ENCODE measurements at regions not wholly inside any gene's neighbourhood (a gene's known extent, or its start where the extent isn't known, plus 50 kb on each side); places are given as distances from the start of the nearest gene placed in this dataset.
"Not testable (repeated sequence)": the region's sequence is repeated elsewhere in the genome, so short reads cannot be mapped to it uniquely, and the experiment has no call there.

DNA sequence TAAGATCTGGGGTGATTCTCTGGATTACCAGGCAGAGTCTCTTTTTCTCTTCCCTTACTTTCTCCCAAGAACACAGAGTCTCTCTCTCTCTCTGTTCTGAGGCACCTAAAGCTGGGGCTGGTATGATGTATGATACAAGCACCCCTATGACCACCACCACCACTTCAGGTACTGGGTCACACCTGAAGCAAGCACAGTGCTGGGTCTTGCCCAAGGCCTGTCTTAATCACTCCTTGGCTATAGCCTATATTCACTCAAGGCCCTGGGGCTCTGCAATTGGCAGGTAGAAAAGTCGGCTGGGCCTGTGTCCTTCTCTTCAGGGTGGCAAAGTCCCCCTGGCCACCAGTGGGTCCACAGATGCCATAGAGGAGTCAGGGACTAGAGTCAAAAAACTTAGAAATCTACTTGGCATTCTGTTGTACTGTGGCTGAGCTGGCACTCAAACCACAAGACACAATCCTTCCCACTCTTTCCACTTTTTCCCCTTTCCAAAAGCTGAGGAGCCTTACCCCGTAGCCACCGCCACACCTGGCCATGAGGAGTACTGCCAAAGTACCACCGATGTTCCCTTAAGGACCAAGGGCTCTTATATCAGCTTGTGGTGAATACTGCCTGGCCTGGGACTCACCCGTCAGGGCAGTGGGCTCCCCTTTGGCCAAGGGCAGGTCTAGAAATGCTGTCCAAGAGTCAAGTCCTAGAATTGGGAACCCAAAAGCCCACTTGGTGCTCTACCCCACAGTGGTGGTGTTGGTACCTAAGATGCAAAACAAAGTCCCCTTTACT lies 159.2 kb downstream of the POTEM start:
- not testable (repeated sequence) for H3K27ac ChIP-seq (ENCODE audit: poor library complexity, severe bottlenecking); H3K27me3 ChIP-seq (ENCODE audit: insufficient read depth, poor library complexity, severe bottlenecking); H3K36me3 ChIP-seq (ENCODE audit: low read depth); H3K9me3 ChIP-seq (ENCODE audit: severe bottlenecking); DNase-seq (ENCODE audit: low spot score); ATAC-seq (ENCODE audit: low read depth); H3K4me1 ChIP-seq (ENCODE audit: insufficient read depth, poor library complexity, severe bottlenecking); H3K4me3 ChIP-seq (ENCODE audit: severe bottlenecking)

- not testable (repeated sequence) for H3K9me3 ChIP-seq (ENCODE audit: severe bottlenecking); DNase-seq (ENCODE audit: low spot score); ATAC-seq (ENCODE audit: low read depth); H3K4me3 ChIP-seq (ENCODE audit: severe bottlenecking); H3K36me3 ChIP-seq (ENCODE audit: low read depth); H3K27me3 ChIP-seq (ENCODE audit: insufficient read depth, poor library complexity, severe bottlenecking); H3K27ac ChIP-seq (ENCODE audit: poor library complexity, severe bottlenecking); H3K4me1 ChIP-seq (ENCODE audit: insufficient read depth, poor library complexity, severe bottlenecking)
Observed at GRCh38 chr14:19127664-19128435, 160.6 kb downstream of the POTEM start.

GRCh38 chr14:19131553-19131952 lies 164.3 kb downstream of the POTEM start:
- not testable (repeated sequence) for H3K36me3 ChIP-seq (ENCODE audit: low read depth); H3K9me3 ChIP-seq (ENCODE audit: severe bottlenecking); H3K27me3 ChIP-seq (ENCODE audit: insufficient read depth, poor library complexity, severe bottlenecking); DNase-seq (ENCODE audit: low spot score); H3K27ac ChIP-seq (ENCODE audit: poor library complexity, severe bottlenecking); H3K4me1 ChIP-seq (ENCODE audit: insufficient read depth, poor library complexity, severe bottlenecking); H3K4me3 ChIP-seq (ENCODE audit: severe bottlenecking); ATAC-seq (ENCODE audit: low read depth)

DNA sequence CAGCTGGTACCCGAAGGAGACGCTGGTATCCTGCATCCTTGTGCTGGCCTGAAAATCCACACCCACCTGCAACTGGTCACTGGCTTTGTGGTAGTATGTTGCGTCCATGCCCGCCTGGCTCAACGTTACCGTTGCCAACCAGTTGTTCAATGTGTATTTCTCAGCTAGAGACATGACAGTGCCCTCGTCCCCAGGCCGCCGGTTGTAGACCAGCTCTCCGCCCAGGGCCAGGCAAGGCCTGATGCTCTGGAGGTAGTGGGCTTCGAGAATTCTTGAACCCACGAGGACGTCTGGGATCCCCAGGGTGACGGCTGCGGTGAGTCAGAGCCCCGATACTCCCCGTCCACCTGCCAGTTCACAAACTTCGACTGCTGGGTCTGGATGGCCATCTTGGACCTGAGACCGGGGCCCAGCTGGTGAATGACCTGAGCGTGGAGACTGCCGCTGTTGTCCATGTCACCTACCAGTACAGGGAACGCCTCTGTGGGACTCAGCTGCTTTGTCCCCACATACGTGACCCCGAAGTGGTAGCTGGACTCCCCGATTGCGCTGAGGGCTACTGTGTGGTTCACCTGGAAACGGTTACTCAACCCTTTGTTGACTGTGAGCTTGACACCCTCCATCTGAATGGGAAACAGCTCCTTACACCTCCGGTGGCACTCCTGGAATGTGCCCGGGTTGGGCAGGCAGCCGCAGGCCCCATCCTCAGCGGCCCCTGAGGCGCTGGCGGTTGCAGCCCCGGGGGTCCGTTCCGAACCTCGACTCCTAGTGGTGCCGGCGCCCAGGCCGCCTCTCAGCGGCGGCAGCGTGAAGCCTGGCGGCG lies 165.0 kb downstream of the POTEM start:
- H3K27me3 ChIP-seq (ENCODE audit: insufficient read depth, poor library complexity, severe bottlenecking); ATAC-seq (ENCODE audit: low read depth); H3K4me1 ChIP-seq (ENCODE audit: insufficient read depth, poor library complexity, severe bottlenecking); H3K27ac ChIP-seq (ENCODE audit: poor library complexity, severe bottlenecking); H3K4me3 ChIP-seq (ENCODE audit: severe bottlenecking); DNase-seq (ENCODE audit: low spot score); H3K9me3 ChIP-seq (ENCODE audit: severe bottlenecking); H3K36me3 ChIP-seq (ENCODE audit: low read depth): not testable (repeated sequence)

- DNase-seq (ENCODE audit: low spot score); H3K36me3 ChIP-seq (ENCODE audit: low read depth); H3K4me3 ChIP-seq (ENCODE audit: severe bottlenecking); H3K4me1 ChIP-seq (ENCODE audit: insufficient read depth, poor library complexity, severe bottlenecking); H3K9me3 ChIP-seq (ENCODE audit: severe bottlenecking); H3K27me3 ChIP-seq (ENCODE audit: insufficient read depth, poor library complexity, severe bottlenecking); ATAC-seq (ENCODE audit: low read depth); H3K27ac ChIP-seq (ENCODE audit: poor library complexity, severe bottlenecking): not testable (repeated sequence)
Observed at GRCh38 chr14:19132836-19133120, 165.5 kb downstream of the POTEM start.

DNA sequence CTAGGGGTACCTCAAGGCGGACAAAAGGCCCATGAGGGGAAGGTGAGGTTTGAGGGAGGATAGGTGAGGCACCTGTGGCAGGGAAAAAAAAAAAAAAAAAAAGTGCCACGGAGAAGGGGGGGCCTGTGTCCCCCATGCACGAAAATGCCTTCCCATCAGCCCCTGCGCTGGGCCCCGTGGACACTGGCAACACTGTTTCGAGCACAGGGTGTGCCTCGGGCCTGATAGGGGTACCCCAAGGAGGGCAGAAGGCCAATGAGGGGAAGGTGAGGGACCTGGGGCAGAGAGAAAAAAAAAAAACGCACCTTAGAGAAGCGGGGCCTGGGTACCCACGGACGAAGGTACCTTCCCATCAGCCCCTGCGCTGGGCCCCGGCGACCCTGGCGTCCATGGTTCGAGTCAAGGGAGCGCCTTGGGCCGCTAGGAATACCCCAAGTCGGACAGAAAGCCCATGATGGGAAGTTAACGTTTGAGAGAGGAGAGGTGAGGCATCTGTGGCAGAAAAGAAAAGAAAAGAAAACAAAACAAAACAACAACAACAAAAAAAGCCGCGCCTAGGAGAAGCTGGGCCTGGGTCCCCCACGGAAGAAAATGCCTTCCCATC lies 190.0 kb downstream of the POTEM start:
- not testable (repeated sequence) for H3K4me1 ChIP-seq (ENCODE audit: insufficient read depth, poor library complexity, severe bottlenecking); H3K27ac ChIP-seq (ENCODE audit: poor library complexity, severe bottlenecking); H3K27me3 ChIP-seq (ENCODE audit: insufficient read depth, poor library complexity, severe bottlenecking); H3K36me3 ChIP-seq (ENCODE audit: low read depth); H3K9me3 ChIP-seq (ENCODE audit: severe bottlenecking); ATAC-seq (ENCODE audit: low read depth); H3K4me3 ChIP-seq (ENCODE audit: severe bottlenecking)
- peak; percentile 60 for DNase-seq (ENCODE audit: low spot score)

DNA sequence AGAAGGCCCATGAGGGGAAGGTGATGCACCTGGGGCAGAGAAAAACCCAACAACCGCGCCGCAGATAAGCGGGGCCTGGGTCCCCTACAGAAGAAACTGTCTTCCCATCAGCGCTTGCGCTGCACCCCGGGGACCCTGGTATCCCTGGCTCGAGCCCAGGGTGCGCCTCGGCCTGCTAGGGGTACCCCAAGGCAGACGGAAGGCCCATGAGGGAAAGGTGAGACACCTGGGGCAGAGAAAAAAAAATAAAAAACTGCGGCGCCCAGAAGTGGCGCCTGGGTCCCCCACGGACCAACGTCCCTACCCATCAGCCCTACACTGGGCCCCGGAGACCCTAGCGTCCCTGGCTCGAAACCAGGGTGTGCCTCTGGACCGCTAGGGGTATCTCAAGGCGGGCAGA lies 190.8 kb downstream of the POTEM start:
- not testable (repeated sequence) for H3K27me3 ChIP-seq (ENCODE audit: insufficient read depth, poor library complexity, severe bottlenecking); H3K27ac ChIP-seq (ENCODE audit: poor library complexity, severe bottlenecking); H3K4me1 ChIP-seq (ENCODE audit: insufficient read depth, poor library complexity, severe bottlenecking); H3K9me3 ChIP-seq (ENCODE audit: severe bottlenecking); DNase-seq (ENCODE audit: low spot score); H3K36me3 ChIP-seq (ENCODE audit: low read depth); ATAC-seq (ENCODE audit: low read depth); H3K4me3 ChIP-seq (ENCODE audit: severe bottlenecking)

DNA sequence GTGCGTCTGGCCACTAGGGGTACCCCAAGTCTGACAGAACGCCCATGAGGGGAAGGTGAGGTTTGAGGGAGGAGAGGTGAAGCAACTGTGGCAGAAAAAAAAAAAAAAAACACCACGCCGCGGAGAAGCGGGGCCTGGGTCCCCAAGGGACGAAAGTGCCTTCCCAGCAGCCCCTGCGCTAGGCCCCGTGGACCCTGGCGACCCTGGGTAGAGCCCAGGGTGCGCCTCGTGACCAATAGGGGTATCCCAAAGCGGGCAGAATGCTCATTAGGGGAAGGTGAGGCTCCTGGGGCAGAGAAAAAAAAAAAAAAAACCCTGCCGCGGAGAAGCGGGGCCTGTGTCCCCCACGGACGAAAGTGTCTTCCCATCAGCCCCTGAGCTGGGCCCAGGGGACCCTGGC lies 191.4 kb downstream of the POTEM start:
- H3K4me3 ChIP-seq (ENCODE audit: severe bottlenecking); H3K27me3 ChIP-seq (ENCODE audit: insufficient read depth, poor library complexity, severe bottlenecking); H3K27ac ChIP-seq (ENCODE audit: poor library complexity, severe bottlenecking); H3K9me3 ChIP-seq (ENCODE audit: severe bottlenecking); H3K36me3 ChIP-seq (ENCODE audit: low read depth); H3K4me1 ChIP-seq (ENCODE audit: insufficient read depth, poor library complexity, severe bottlenecking); ATAC-seq (ENCODE audit: low read depth); DNase-seq (ENCODE audit: low spot score): not testable (repeated sequence)

- not testable (repeated sequence) for H3K4me3 ChIP-seq (ENCODE audit: severe bottlenecking); H3K9me3 ChIP-seq (ENCODE audit: severe bottlenecking); ATAC-seq (ENCODE audit: low read depth); H3K4me1 ChIP-seq (ENCODE audit: insufficient read depth, poor library complexity, severe bottlenecking); DNase-seq (ENCODE audit: low spot score); H3K27me3 ChIP-seq (ENCODE audit: insufficient read depth, poor library complexity, severe bottlenecking); H3K27ac ChIP-seq (ENCODE audit: poor library complexity, severe bottlenecking); H3K36me3 ChIP-seq (ENCODE audit: low read depth)
Observed at GRCh38 chr14:19159003-19159625, 191.9 kb downstream of the POTEM start.

DNA sequence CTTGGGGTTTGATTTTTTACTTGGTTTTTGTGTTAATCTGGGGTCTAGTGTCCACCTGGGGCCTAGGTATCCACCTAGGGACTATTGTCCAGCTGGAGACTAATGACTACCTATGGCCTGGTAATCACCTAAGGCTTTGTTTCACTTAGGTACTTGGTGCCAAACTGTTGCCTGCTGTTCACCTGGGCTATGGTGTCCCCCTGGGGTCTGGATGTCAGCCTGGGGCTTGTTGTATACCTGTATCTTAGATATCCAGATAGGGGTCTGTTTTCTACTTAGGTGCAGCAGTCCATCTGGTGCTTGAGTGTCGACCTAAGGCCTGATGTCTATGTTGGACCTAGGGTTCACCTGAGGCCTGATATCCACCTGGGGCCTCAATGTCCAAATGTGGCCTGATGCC lies 193.1 kb downstream of the POTEM start:
- ATAC-seq (ENCODE audit: low read depth); H3K27me3 ChIP-seq (ENCODE audit: insufficient read depth, poor library complexity, severe bottlenecking); H3K36me3 ChIP-seq (ENCODE audit: low read depth); H3K4me3 ChIP-seq (ENCODE audit: severe bottlenecking); DNase-seq (ENCODE audit: low spot score); H3K9me3 ChIP-seq (ENCODE audit: severe bottlenecking); H3K27ac ChIP-seq (ENCODE audit: poor library complexity, severe bottlenecking); H3K4me1 ChIP-seq (ENCODE audit: insufficient read depth, poor library complexity, severe bottlenecking): not testable (repeated sequence)
